Vagina (tissue), 2 donors: ENCODE measurements at regions not wholly inside any gene's neighbourhood (a gene's known extent, or its start where the extent isn't known, plus 50 kb on each side); places are given as distances from the start of the nearest gene placed in this dataset.
"Not testable (repeated sequence)": the region's sequence is repeated elsewhere in the genome, so short reads cannot be mapped to it uniquely, and the experiment has no call there.

Experiments
- DNase-seq, 2 donors: peaks; one replicate each; pipeline ENCODE4 v3.0.0-alpha.2; 2017; ENCODE audit errors: extremely low spot score in 2 of 2
- H3K27ac ChIP-seq: fragments of 200-600 bp; sonication (generic); one replicate; pipeline ENCODE4 v1.5.1; 2019
- H3K27me3 ChIP-seq: fragments of 200-600 bp; sonication (generic); one replicate; pipeline ENCODE4 v1.5.1; 2019
- H3K36me3 ChIP-seq, 2 donors: fragments of 200-600 bp; sonication (generic); one replicate each; pipeline ENCODE4 v1.5.1; 2017 to 2019
- H3K4me1 ChIP-seq: fragments of 200-600 bp; sonication (generic); one replicate; pipeline ENCODE4 v1.5.1; 2019
- H3K4me3 ChIP-seq, 2 donors: fragments of 200-600 bp; sonication (generic); 1 replicate in 1 of 2; 2 replicates in 1 of 2; pipeline ENCODE4 v1.5.1; 2016 to 2019
- H3K9me3 ChIP-seq: fragments of 200-600 bp; sonication (generic); one replicate; pipeline ENCODE4 v1.5.1; 2019
- POLR2A ChIP-seq, 2 donors: fragments of 450-650 bp; IDR thresholded peaks; one replicate each; pipeline ENCODE4 v1.6.1; 2017; ENCODE audit warnings: antibody characterized with exemption in 2 of 2, mild to moderate bottlenecking in 2 of 2, moderate library complexity in 2 of 2
- POLR2AphosphoS5 ChIP-seq, 2 donors: sonication (generic); formaldehyde crosslinking; IDR thresholded peaks; one replicate each; pipeline ENCODE4 v1.9.0; 2017; ENCODE audit warnings: antibody characterized with exemption in 2 of 2, mild to moderate bottlenecking in 2 of 2, low read depth in 1 of 2; ENCODE audit not compliant: insufficient read depth in 1 of 2
- intact Hi-C: fragments of 100-400 bp; cut with DNase I; formaldehyde crosslinking; loops from one replicate; pipeline ENCODE4 v1.15.1; 2023
- TF ChIP-seq, protein P1 (sequence below), 3 experiments: fragments of 450-650 bp in 2 of 3; fragments of 200-600 bp in 1 of 3; sonication (generic) in 1 of 3; IDR thresholded peaks; one replicate each; pipeline ENCODE4 v1.5.1; 2017 to 2019; ENCODE audit warnings: antibody characterized with exemption in 3 of 3, mild to moderate bottlenecking in 2 of 3, moderate library complexity in 2 of 3

DNA sequence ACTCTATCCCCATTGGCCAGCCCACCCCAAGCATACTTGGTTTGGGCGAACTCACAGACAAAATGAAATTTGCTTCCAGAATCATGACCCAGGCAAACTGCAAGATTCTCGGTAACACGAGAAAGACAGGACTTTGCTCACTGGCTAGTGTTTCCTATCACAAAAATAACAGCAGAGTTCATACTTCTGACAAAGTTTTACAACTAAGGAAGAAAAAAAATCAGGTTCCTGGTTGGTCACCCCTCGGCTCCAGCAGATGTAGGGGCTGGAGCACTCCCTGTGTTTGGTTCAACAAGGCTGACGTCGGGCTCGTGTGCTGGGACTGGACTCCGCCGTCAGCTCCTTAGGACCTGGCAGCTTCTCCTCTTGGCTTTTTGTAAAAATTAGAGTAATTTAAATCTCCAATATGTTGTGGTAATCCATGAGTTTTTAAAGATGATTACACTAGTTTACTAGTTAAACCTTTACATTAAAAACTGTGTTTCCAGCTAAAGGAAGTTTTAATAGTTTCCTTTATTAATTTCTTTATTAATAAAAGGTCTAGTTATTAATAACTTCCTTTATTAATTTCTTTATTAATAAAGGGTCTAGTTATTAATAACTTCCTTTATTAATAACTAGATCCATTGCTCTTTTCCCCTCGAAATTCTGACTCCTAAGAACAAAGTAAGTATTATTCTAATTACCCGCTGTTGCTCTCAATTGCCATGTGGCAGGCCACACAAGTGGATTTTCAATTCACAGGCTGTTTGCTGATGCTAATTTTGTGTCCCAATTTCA, 115.6 kb upstream of the RNF32 start:
- intact Hi-C loops = no loop called here
- no peak for DNase-seq
- TF ChIP-seq POLR2A (IDR thresholded peaks at IDR 0.05) (no peak), POLR2AphosphoS5 (IDR thresholded peaks at IDR 0.05; ENCODE audit: insufficient read depth in 1 of 2, low read depth in 1 of 2) (no peak)
- TF ChIP-seq, protein P1, sequence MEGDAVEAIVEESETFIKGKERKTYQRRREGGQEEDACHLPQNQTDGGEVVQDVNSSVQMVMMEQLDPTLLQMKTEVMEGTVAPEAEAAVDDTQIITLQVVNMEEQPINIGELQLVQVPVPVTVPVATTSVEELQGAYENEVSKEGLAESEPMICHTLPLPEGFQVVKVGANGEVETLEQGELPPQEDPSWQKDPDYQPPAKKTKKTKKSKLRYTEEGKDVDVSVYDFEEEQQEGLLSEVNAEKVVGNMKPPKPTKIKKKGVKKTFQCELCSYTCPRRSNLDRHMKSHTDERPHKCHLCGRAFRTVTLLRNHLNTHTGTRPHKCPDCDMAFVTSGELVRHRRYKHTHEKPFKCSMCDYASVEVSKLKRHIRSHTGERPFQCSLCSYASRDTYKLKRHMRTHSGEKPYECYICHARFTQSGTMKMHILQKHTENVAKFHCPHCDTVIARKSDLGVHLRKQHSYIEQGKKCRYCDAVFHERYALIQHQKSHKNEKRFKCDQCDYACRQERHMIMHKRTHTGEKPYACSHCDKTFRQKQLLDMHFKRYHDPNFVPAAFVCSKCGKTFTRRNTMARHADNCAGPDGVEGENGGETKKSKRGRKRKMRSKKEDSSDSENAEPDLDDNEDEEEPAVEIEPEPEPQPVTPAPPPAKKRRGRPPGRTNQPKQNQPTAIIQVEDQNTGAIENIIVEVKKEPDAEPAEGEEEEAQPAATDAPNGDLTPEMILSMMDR (IDR thresholded peaks at IDR 0.05) = no peak
- H3K4me1 ChIP-seq = no peaks in the 10 kb centered on the region
- no peaks in the 10 kb centered on the region for H3K27me3 ChIP-seq
- no peaks in the 10 kb centered on the region for H3K36me3 ChIP-seq
- H3K27ac ChIP-seq = no peak overlapping the region
- no peak overlapping the region for H3K4me3 ChIP-seq
- no peaks in the 10 kb centered on the region for H3K9me3 ChIP-seq

DNA sequence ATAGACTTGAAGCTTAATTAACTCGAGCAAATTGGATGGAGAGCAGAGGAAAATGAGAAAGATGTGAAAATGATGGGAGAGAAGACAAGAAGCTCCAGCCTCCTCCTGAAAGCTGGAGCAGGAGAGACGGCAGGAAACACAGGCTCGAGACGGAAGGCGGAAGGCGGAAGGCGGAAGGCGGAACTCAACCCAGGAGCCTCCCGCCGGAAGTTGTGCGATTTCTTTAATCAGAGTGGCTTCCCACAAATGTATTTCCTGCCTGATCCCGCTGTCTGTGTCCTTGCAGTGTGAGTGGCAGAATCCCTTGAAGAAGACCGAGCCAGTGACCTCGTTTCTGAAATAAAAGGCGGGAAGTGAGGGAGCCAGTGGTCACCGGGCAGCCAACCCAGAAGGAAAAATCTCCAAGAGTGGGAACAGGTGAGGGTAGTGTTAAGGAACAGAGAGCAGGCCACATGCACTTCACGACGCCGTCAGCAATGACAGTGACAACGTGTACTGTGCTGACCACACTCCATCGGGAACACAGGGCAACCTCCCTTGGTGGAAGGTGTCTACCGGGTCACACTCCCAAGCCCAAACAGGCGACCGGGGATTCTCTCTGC, 117.0 kb upstream of the RNF32 start:
- Histone ChIP-seq H3K9me3 (no peaks in the 10 kb centered on the region), H3K4me3 (no peak overlapping the region), H3K27ac (no peak overlapping the region), H3K4me1 (no peaks in the 10 kb centered on the region), H3K27me3 (no peaks in the 10 kb centered on the region), H3K36me3 (no peaks in the 10 kb centered on the region)
- intact Hi-C loops = no loop called here
- TF ChIP-seq, protein P1 (IDR thresholded peaks at IDR 0.05) = no peak
- no peak for TF ChIP-seq POLR2AphosphoS5 (IDR thresholded peaks at IDR 0.05; ENCODE audit: insufficient read depth in 1 of 2, low read depth in 1 of 2)
- TF ChIP-seq POLR2A (IDR thresholded peaks at IDR 0.05) = no peak
- DNase-seq = peak; percentile 34 to 67

DNA sequence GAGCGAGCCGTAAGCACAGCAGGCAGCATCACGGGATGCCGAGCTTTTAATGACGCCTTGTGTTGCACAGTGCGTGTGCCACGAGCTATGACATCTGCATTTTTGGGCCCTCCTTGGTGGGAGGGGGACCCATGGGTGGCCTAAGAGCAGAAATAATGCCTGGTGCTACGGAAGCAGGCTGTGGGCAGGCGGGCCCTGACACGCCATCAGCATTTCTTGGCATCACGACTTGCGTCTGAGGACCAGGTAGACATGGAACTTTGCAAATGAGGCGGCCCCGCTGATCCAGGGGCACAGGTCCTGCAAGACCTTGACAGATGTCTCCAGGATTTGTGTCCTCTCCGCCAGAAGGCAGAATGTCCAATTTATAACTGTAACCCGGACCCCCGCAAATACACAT, 117.8 kb upstream of the RNF32 start:
- H3K27ac ChIP-seq = no peak overlapping the region
- no peak overlapping the region for H3K4me3 ChIP-seq
- no peaks in the 10 kb centered on the region for H3K9me3 ChIP-seq
- H3K4me1 ChIP-seq = no peaks in the 10 kb centered on the region
- intact Hi-C loops = no loop called here
- H3K27me3 ChIP-seq = no peaks in the 10 kb centered on the region
- TF ChIP-seq, protein P1 (IDR thresholded peaks at IDR 0.05) = no peak
- TF ChIP-seq POLR2A (IDR thresholded peaks at IDR 0.05) (no peak), POLR2AphosphoS5 (IDR thresholded peaks at IDR 0.05; ENCODE audit: insufficient read depth in 1 of 2, low read depth in 1 of 2) (no peak)
- DNase-seq = peak; percentile 44 to 70
- H3K36me3 ChIP-seq = no peaks in the 10 kb centered on the region

DNA sequence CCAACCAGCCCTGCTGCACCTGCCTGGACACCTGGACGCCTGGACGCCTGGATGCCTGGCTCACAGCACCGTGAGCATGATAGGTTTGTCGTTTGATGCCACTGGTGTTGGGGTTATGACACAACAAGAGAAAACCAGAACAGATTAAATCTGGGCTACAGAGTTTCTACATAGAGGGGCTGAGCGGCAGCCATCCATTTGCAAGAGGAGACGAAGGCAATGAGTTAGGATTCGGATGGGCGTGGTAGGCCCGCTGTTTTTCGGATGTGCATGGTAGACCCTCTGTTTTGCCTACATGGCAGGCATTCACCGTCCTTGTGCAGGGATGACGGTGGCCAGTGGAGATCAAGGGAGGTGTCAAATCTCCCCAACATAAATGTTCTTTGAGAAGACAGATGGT, 121.5 kb upstream of the RNF32 start:
- DNase-seq = peak; percentile 44 to 52
- H3K27me3 ChIP-seq = no peaks in the 10 kb centered on the region
- no peak overlapping the region for H3K4me3 ChIP-seq
- intact Hi-C loops = no loop called here
- no peaks in the 10 kb centered on the region for H3K4me1 ChIP-seq
- H3K9me3 ChIP-seq = no peaks in the 10 kb centered on the region
- no peak overlapping the region for H3K27ac ChIP-seq
- TF ChIP-seq, protein P1 (IDR thresholded peaks at IDR 0.05) = no peak
- H3K36me3 ChIP-seq = no peaks in the 10 kb centered on the region

DNA sequence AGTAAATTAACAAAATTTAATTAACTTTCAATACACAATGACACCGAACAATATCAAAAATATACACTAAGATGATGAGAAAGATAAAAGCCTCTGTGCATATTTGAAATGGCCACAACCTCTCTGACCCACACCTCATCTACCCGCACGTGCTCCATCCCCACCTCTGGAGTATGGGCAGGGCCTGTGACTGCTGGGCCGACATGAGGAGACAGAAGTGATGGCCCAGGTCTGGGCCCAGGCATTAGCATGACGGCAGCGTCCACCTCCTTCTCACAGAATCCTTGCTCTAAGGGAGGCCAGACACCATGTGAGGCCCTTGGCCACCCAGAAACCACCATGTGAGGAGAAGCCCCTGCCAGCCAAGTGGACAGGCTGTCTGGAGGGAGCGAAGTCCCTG, 122.1 kb upstream of the RNF32 start:
- no peak overlapping the region for H3K4me3 ChIP-seq
- H3K4me1 ChIP-seq = no peaks in the 10 kb centered on the region
- H3K27ac ChIP-seq = no peak overlapping the region
- intact Hi-C loops = no loop called here
- TF ChIP-seq, protein P1 (IDR thresholded peaks at IDR 0.05) = no peak
- no peak for TF ChIP-seq POLR2AphosphoS5 (IDR thresholded peaks at IDR 0.05; ENCODE audit: insufficient read depth in 1 of 2, low read depth in 1 of 2)
- TF ChIP-seq POLR2A (IDR thresholded peaks at IDR 0.05) = no peak
- H3K27me3 ChIP-seq = no peaks in the 10 kb centered on the region
- DNase-seq = no peak
- no peaks in the 10 kb centered on the region for H3K9me3 ChIP-seq
- no peaks in the 10 kb centered on the region for H3K36me3 ChIP-seq

DNA sequence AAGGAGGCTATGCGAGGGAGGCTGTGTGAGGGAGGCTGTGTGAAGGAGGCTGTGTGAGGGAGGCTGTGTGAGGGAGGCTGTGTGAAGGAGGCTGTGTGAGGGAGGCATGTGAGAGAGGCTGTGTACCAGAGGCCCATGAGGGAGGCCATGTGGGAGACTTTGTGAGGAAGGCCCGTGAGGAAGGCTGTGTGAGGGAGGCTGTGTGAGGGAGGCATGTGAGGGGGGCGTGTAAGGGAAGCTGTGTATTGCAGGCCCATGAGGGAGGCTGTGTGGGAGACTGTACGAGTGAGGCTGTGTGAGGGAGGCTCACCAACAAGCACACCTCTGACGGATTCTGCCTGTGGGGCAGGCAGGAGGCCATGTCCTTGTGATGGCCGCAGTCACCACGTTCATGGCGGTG, 122.7 kb upstream of the RNF32 start:
- intact Hi-C loops, H3K27ac ChIP-seq, H3K4me3 ChIP-seq, H3K36me3 ChIP-seq, H3K9me3 ChIP-seq, H3K4me1 ChIP-seq, H3K27me3 ChIP-seq: not testable (repeated sequence)
- DNase-seq = peak; percentile 47 to 90
